T-cell (primary cell): ENCODE measurements at regions not wholly inside any gene's neighbourhood (a gene's known extent, or its start where the extent isn't known, plus 50 kb on each side); places are given as distances from the start of the nearest gene placed in this dataset.

Experiments used
- ATAC-seq, 4 experiments: fragments of 200-7000 bp in 3 of 4; fragments of 150-1000 bp in 1 of 4; cut with Tn5 transposase; replicated peaks in 1 of 4; 1 replicate in 3 of 4; 2 replicates in 1 of 4; pipeline ENCODE4 v1.10.0; 2021; ENCODE audit warnings: moderate library complexity in 3 of 4, mild to moderate bottlenecking in 2 of 4, moderate number of reproducible peaks in 1 of 4
- CTCF ChIA-PET, 2 donors: fragments of 300-600 bp; sonication (Branson Sonifier 250); formaldehyde crosslinking; loops; one replicate each; lab custom pipeline; 2022; ENCODE audit warnings: antibody characterized with exemption in 2 of 2; lab: Charles Lee
- POLR2A ChIA-PET, 2 donors: fragments of 300-600 bp; sonication (Branson Sonifier 250); formaldehyde crosslinking; loops; one replicate each; lab custom pipeline; 2022; ENCODE audit warnings: antibody characterized with exemption in 2 of 2; lab: Charles Lee
- DNase-seq, 35 experiments: peaks; one replicate each; pipeline versions ENCODE4 v3.0.0 to v3.0.0-alpha.2; 2013 to 2023
- H3K27ac ChIP-seq: one replicate; pipeline ENCODE4 v1.5.1; 2013; ENCODE audit warnings: low read length
- H3K27me3 ChIP-seq, 2 experiments: replicated peaks in 1 of 2; 1 replicate in 1 of 2; 2 replicates in 1 of 2; pipeline versions ENCODE4 v1.6.1 to v1.7.0; 2013; ENCODE audit warnings: low read length in 1 of 2, mixed read lengths in 1 of 2; ENCODE audit not compliant: control insufficient read depth in 2 of 2, insufficient read depth in 2 of 2; ENCODE audit errors: extremely low read depth in 1 of 2
- H3K36me3 ChIP-seq, 2 donors: 1 replicate in 1 of 2; 2 replicates in 1 of 2; pipeline versions ENCODE4 v1.6.1 to v1.7.0; 2013; ENCODE audit warnings: low read length in 1 of 2; ENCODE audit not compliant: control insufficient read depth in 2 of 2, insufficient read depth in 1 of 2; ENCODE audit errors: extremely low read depth in 1 of 2
- H3K4me1 ChIP-seq, 2 experiments: 1 replicate in 1 of 2; 2 replicates in 1 of 2; pipeline versions ENCODE4 v1.6.1 to v1.7.0; 2013; ENCODE audit warnings: low read length in 2 of 2, mixed read lengths in 1 of 2; ENCODE audit not compliant: insufficient read depth in 2 of 2, control insufficient read depth in 1 of 2; ENCODE audit errors: extremely low read depth in 1 of 2
- H3K4me3 ChIP-seq, 2 donors: 1 replicate in 1 of 2; 2 replicates in 1 of 2; pipeline versions ENCODE4 v1.5.1 to v1.7.0; 2013; ENCODE audit warnings: mild to moderate bottlenecking in 2 of 2, low read length in 1 of 2, moderate library complexity in 1 of 2; ENCODE audit not compliant: control insufficient read depth in 1 of 2; ENCODE audit errors: extremely low read depth in 1 of 2
- H3K9me3 ChIP-seq: 2 replicates; pipeline ENCODE4 v1.7.0; 2013
- H3K27ac Mint-ChIP-seq, 2 donors: one replicate each; pipeline ENCODE4 v1.8.0; 2020 to 2021; ENCODE audit warnings: mild to moderate bottlenecking in 2 of 2, mixed read lengths in 2 of 2
- H3K27me3 Mint-ChIP-seq, 2 donors: one replicate each; pipeline ENCODE4 v1.8.0; 2021 to 2022; ENCODE audit warnings: mixed read lengths in 2 of 2
- H3K36me3 Mint-ChIP-seq: one replicate; pipeline ENCODE4 v1.8.0; 2021; ENCODE audit warnings: mixed read lengths
- H3K4me1 Mint-ChIP-seq, 3 donors: one replicate each; pipeline ENCODE4 v1.8.0; 2020 to 2022; ENCODE audit warnings: mixed read lengths in 3 of 3, mild to moderate bottlenecking in 1 of 3
- H3K4me3 Mint-ChIP-seq, 3 donors: one replicate each; pipeline ENCODE4 v1.8.0; 2020 to 2022; ENCODE audit warnings: mild to moderate bottlenecking in 3 of 3, mixed read lengths in 3 of 3, moderate library complexity in 3 of 3
- H3K9me3 Mint-ChIP-seq, 3 donors: one replicate each; pipeline ENCODE4 v1.8.0; 2020 to 2022; ENCODE audit warnings: mixed read lengths in 3 of 3
- WGBS: methylation state at CpG from one replicate; pipeline ENCODE4 v1.1.5; 2013; ENCODE audit warnings: missing lambda C conversion rate; ENCODE audit not compliant: insufficient coverage; 5-methylcytosine and 5-hydroxymethylcytosine counted together

DNA sequence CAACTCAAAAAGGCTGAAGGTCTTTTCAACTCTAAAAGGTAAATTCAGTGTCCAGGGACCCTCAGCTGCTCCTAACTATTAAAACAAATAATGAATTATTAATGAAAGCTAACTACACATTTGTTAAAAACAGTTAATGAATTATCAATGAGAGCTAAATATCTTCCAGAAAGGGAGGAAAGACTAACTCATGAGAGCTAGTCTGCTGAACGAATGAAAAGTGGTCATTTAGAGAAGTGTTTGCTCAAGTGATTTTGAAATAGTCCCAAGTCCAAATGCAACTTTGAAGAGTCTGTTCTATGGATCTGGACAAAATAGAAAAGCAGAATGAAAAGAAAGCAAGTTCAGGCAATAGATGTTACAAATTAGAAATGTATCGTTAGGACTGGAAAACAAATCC is 133.9 kb upstream of the SPEF2 start:
- ATAC-seq (no peak), DNase-seq (no peak)
- Mint-ChIP-seq H3K4me1 (peaks cover 11 to 14% (median 11%) of the 10 kb centered on the region in 3 donors), H3K4me3 (no peak overlapping the region), H3K27ac (no peak overlapping the region), H3K36me3 (peaks cover 4% of the 10 kb centered on the region), H3K9me3 (no peaks in the 10 kb centered on the region), H3K27me3 (peaks cover 0 to 5% of the 10 kb centered on the region in 2 donors)
- no peaks in the 10 kb centered on the region for H3K36me3 ChIP-seq
- WGBS, result 79% methylated on average over 1 of the region's 2 CpGs
- no peak overlapping the region for H3K27ac ChIP-seq
- H3K27me3 ChIP-seq, result no peaks in the 10 kb centered on the region
- no peak overlapping the region for H3K4me3 ChIP-seq
- no peaks in the 10 kb centered on the region for H3K9me3 ChIP-seq
- CTCF ChIA-PET, result no interaction called here
- POLR2A ChIA-PET, result no interaction called here
- H3K4me1 ChIP-seq, result peaks cover 0 to 2% of the 10 kb centered on the region in 2 experiments

- CTCF ChIA-PET, result no interaction called here
- Histone ChIP-seq H3K9me3 (no peaks in the 10 kb centered on the region), H3K36me3 (no peaks in the 10 kb centered on the region), H3K4me3 (no peak overlapping the region), H3K4me1 (peaks cover 0 to 2% of the 10 kb centered on the region in 2 experiments), H3K27me3 (no peaks in the 10 kb centered on the region), H3K27ac (no peak overlapping the region)
- H3K9me3 Mint-ChIP-seq, result no peaks in the 10 kb centered on the region
- no peak for DNase-seq
- H3K36me3 Mint-ChIP-seq, result peaks cover 4% of the 10 kb centered on the region
- H3K4me1 Mint-ChIP-seq, result peaks cover 12 to 17% (median 15%) of the 10 kb centered on the region in 3 donors
- H3K27me3 Mint-ChIP-seq, result peaks cover 0 to 4% of the 10 kb centered on the region in 2 donors
- ATAC-seq, result no peak
- POLR2A ChIA-PET, result no interaction called here
- H3K27ac Mint-ChIP-seq, result no peak overlapping the region
- H3K4me3 Mint-ChIP-seq, result no peak overlapping the region
Measured at GRCh38 chr5:35483191-35483590, 134.5 kb upstream of the SPEF2 start.

DNA sequence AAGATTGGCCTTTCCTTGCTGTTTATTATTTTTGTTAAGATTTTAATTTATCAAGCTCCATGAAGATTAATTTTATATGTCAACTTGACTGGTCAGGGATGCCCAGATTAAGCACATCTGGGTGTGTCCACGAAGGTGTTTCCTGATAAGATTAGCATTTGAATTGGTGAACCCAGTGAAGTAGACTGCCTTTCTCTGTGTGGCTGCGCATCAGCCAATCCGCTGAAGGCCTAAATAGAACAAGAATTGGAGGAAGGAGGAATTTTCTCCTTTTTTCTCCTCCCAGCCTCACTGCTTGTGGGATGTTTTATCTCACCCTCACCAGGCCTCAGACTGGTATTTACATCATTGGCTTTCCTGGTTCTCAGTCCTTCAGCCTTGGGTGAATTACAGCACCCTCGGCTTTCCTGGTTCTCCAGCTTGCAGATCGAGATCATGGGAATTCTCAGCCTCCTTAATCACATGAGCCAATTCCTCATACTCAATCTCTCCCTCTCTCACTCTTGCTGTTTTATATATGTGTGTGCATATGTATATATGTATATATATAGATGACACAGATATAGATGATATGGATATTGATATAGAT is 135.4 kb upstream of the SPEF2 start:
- Mint-ChIP-seq H3K36me3 (peaks cover 4% of the 10 kb centered on the region), H3K27ac (no peak overlapping the region), H3K4me1 (peaks cover 12 to 17% (median 17%) of the 10 kb centered on the region in 3 donors), H3K9me3 (no peaks in the 10 kb centered on the region), H3K27me3 (no peaks in the 10 kb centered on the region), H3K4me3 (no peak overlapping the region)
- ChIA-PET POLR2A (no interaction called here), CTCF (no interaction called here)
- ATAC-seq (no peak), DNase-seq (no peak)
- Histone ChIP-seq H3K9me3 (no peaks in the 10 kb centered on the region), H3K4me3 (no peak overlapping the region), H3K27me3 (no peaks in the 10 kb centered on the region), H3K36me3 (no peaks in the 10 kb centered on the region), H3K27ac (no peak overlapping the region), H3K4me1 (peaks cover 0 to 2% of the 10 kb centered on the region in 2 experiments)
- WGBS, result 100% methylated on average over 1 of the region's 5 CpGs

- Mint-ChIP-seq H3K4me3 (peak overlapping the region; percentile 64 to 66 (median 65)), H3K36me3 (peaks cover 4% of the 10 kb centered on the region), H3K27me3 (peaks cover 0 to 9% of the 10 kb centered on the region in 2 donors), H3K9me3 (no peaks in the 10 kb centered on the region), H3K4me1 (peaks cover 12 to 17% (median 17%) of the 10 kb centered on the region in 3 donors), H3K27ac (peak overlapping the region; percentile 85 to 95)
- H3K4me1 ChIP-seq, result peaks cover 0 to 2% of the 10 kb centered on the region in 2 experiments
- POLR2A ChIA-PET, result no interaction called here
- no CpG with 5 or more reads among the region's 5 CpGs for WGBS
- H3K4me3 ChIP-seq, result peak overlapping the region in 1 of 2 donors; percentile 8
- DNase-seq (peak in 1 of 35 experiments; percentile 40), ATAC-seq (peak in 3 of 4 experiments; percentile 41 to 62 (median 61))
- H3K36me3 ChIP-seq, result no peaks in the 10 kb centered on the region
- H3K27ac ChIP-seq, result peak overlapping the region; percentile 65
- H3K27me3 ChIP-seq, result no peaks in the 10 kb centered on the region
- no peaks in the 10 kb centered on the region for H3K9me3 ChIP-seq
- CTCF ChIA-PET, result interaction anchor here (0.6 to 0.8 kb wide), 3 partner anchors 9 to 450 kb away, joined by 3 to 5 read pairs (median 4); partner anchors contain the start of gene SPEF2 (in 1 of the 2)
Measured at GRCh38 chr5:35478856-35479682, 138.6 kb upstream of the SPEF2 start.

GRCh38 chr5:35477911-35478310 is 139.8 kb upstream of the SPEF2 start:
- Mint-ChIP-seq H3K4me3 (no peak overlapping the region), H3K4me1 (peaks cover 12 to 17% (median 17%) of the 10 kb centered on the region in 3 donors), H3K27ac (no peak overlapping the region), H3K27me3 (peaks cover 0 to 10% of the 10 kb centered on the region in 2 donors), H3K36me3 (peaks cover 4% of the 10 kb centered on the region), H3K9me3 (no peaks in the 10 kb centered on the region)
- peaks cover 0 to 2% of the 10 kb centered on the region in 2 experiments for H3K4me1 ChIP-seq
- ATAC-seq, result no peak
- no peak overlapping the region for H3K4me3 ChIP-seq
- no peak overlapping the region for H3K27ac ChIP-seq
- POLR2A ChIA-PET, result no interaction called here
- H3K9me3 ChIP-seq, result no peaks in the 10 kb centered on the region
- DNase-seq, result no peak
- H3K27me3 ChIP-seq, result no peaks in the 10 kb centered on the region
- CTCF ChIA-PET, result no interaction called here
- no peaks in the 10 kb centered on the region for H3K36me3 ChIP-seq

- CTCF ChIA-PET, result interaction anchor here in 1 of 2 donors (0.6 kb wide), 1 partner anchor 30 kb away, joined by 7 read pairs; no protein-coding TSS in a partner anchor
Measured at GRCh38 chr5:35477321-35477720, 140.3 kb upstream of the SPEF2 start.

More at GRCh38 chr5:35477321-35477720, 140.3 kb upstream of the SPEF2 start:
- Histone ChIP-seq H3K9me3 (no peaks in the 10 kb centered on the region), H3K36me3 (no peaks in the 10 kb centered on the region), H3K27me3 (no peaks in the 10 kb centered on the region), H3K27ac (no peak overlapping the region), H3K4me1 (peaks cover 0 to 2% of the 10 kb centered on the region in 2 experiments), H3K4me3 (no peak overlapping the region)
- H3K27ac Mint-ChIP-seq, result no peak overlapping the region
- DNase-seq, result no peak
- H3K9me3 Mint-ChIP-seq, result no peaks in the 10 kb centered on the region
- no peak for ATAC-seq
- H3K27me3 Mint-ChIP-seq, result peaks cover 0 to 10% of the 10 kb centered on the region in 2 donors
- peaks cover 12 to 17% (median 15%) of the 10 kb centered on the region in 3 donors for H3K4me1 Mint-ChIP-seq
- H3K36me3 Mint-ChIP-seq, result peaks cover 4% of the 10 kb centered on the region
- no peak overlapping the region for H3K4me3 Mint-ChIP-seq
- POLR2A ChIA-PET, result interaction anchor here in 1 of 2 donors (0.6 kb wide), 1 partner anchor 17 kb away, joined by 7 read pairs; no protein-coding TSS in a partner anchor
